ENCODE measurements at regions not wholly inside any gene's neighbourhood (a gene's known extent, or its start where the extent isn't known, plus 50 kb on each side); places are given as distances from the start of the nearest gene placed in this dataset.

- H3K36me3 ChIP-seq (ENCODE audit: control insufficient read depth, insufficient read depth, low read length): no peaks in the 10 kb centered on the region
- TF ChIP-seq, protein P1, sequence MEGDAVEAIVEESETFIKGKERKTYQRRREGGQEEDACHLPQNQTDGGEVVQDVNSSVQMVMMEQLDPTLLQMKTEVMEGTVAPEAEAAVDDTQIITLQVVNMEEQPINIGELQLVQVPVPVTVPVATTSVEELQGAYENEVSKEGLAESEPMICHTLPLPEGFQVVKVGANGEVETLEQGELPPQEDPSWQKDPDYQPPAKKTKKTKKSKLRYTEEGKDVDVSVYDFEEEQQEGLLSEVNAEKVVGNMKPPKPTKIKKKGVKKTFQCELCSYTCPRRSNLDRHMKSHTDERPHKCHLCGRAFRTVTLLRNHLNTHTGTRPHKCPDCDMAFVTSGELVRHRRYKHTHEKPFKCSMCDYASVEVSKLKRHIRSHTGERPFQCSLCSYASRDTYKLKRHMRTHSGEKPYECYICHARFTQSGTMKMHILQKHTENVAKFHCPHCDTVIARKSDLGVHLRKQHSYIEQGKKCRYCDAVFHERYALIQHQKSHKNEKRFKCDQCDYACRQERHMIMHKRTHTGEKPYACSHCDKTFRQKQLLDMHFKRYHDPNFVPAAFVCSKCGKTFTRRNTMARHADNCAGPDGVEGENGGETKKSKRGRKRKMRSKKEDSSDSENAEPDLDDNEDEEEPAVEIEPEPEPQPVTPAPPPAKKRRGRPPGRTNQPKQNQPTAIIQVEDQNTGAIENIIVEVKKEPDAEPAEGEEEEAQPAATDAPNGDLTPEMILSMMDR (IDR thresholded peaks at IDR 0.05; ENCODE audit: insufficient read depth in 1 of 2, low read depth in 1 of 2, low read length in 1 of 2, severe bottlenecking in 1 of 2, unreplicated experiment in 1 of 2): no peak
- CTCF ChIA-PET: no interaction called here
- Mint-ChIP-seq H3K36me3 (ENCODE audit: insufficient read depth, unreplicated experiment) (no peaks in the 10 kb centered on the region), H3K4me1 (ENCODE audit: low read depth, unreplicated experiment) (no peaks in the 10 kb centered on the region), H3K9me3 (ENCODE audit: unreplicated experiment) (peaks cover 62% of the 10 kb centered on the region), H3K4me3 (ENCODE audit: unreplicated experiment) (no peak overlapping the region), H3K27ac (ENCODE audit: unreplicated experiment) (no peak overlapping the region), H3K27me3 (ENCODE audit: insufficient read depth, unreplicated experiment) (no peaks in the 10 kb centered on the region)
- intact Hi-C loops (cut with micrococcal nuclease; ENCODE audit: unreplicated experiment): no loop called here
- H3K27me3 ChIP-seq (replicated peaks; ENCODE audit: control insufficient read depth, insufficient read depth, low read length): no peaks in the 10 kb centered on the region
- BruUV-seq (replicated peaks): no TSS peak
- H3K4me1 ChIP-seq: no peaks in the 10 kb centered on the region
- DNase-seq: no peak
- no peak overlapping the region for H3K4me3 ChIP-seq (ENCODE audit: low read depth, low read length)
- H3K9me3 ChIP-seq: peaks cover 33% of the 10 kb centered on the region
- POLR2A ChIA-PET: no interaction called here
Measured at GRCh38 chr2:41498781-41499180, 549.0 kb upstream of the PKDCC start.

DNA sequence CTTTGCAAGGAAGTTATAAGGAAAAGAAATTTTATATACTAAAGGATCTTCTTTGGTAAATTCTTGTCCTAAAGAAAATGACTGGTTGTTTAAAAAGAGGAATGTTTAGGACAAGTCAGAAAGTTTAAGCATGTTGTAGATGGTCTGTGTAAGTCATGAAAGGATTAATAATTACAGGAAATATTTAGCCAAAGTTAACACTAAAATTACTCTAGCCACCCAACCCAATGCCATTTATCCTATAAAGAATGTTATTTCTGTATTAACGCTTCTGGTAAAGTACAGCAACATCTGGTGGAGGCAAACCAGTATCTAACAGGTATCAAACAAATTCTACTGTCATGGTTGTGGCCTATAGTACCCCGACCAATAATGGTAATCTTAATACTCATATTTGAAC, 546.9 kb upstream of the PKDCC start:
- no peaks in the 10 kb centered on the region for H3K36me3 Mint-ChIP-seq (ENCODE audit: insufficient read depth, unreplicated experiment)
- CTCF ChIA-PET: no interaction called here
- no peak overlapping the region for H3K4me3 ChIP-seq (ENCODE audit: low read depth, low read length)
- H3K4me3 Mint-ChIP-seq (ENCODE audit: unreplicated experiment): no peak overlapping the region
- no peaks in the 10 kb centered on the region for H3K4me1 Mint-ChIP-seq (ENCODE audit: low read depth, unreplicated experiment)
- no peak overlapping the region for H3K27ac Mint-ChIP-seq (ENCODE audit: unreplicated experiment)
- intact Hi-C loops (cut with micrococcal nuclease; ENCODE audit: unreplicated experiment): no loop called here
- no peaks in the 10 kb centered on the region for H3K27me3 ChIP-seq (replicated peaks; ENCODE audit: control insufficient read depth, insufficient read depth, low read length)
- H3K27me3 Mint-ChIP-seq (ENCODE audit: insufficient read depth, unreplicated experiment): no peaks in the 10 kb centered on the region
- no peaks in the 10 kb centered on the region for H3K36me3 ChIP-seq (ENCODE audit: control insufficient read depth, insufficient read depth, low read length)
- TF ChIP-seq, protein P1 (IDR thresholded peaks at IDR 0.05; ENCODE audit: insufficient read depth in 1 of 2, low read depth in 1 of 2, low read length in 1 of 2, severe bottlenecking in 1 of 2, unreplicated experiment in 1 of 2): no peak
- BruUV-seq (replicated peaks): no TSS peak
- peaks cover 41% of the 10 kb centered on the region for H3K9me3 Mint-ChIP-seq (ENCODE audit: unreplicated experiment)
- POLR2A ChIA-PET: no interaction called here
- peaks cover 15% of the 10 kb centered on the region for H3K9me3 ChIP-seq
- no peak for DNase-seq
- no peaks in the 10 kb centered on the region for H3K4me1 ChIP-seq

- Mint-ChIP-seq H3K27me3 (ENCODE audit: insufficient read depth, unreplicated experiment) (peaks cover 4% of the 10 kb centered on the region), H3K27ac (ENCODE audit: unreplicated experiment) (no peak overlapping the region), H3K4me3 (ENCODE audit: unreplicated experiment) (no peak overlapping the region), H3K4me1 (ENCODE audit: low read depth, unreplicated experiment) (no peaks in the 10 kb centered on the region), H3K36me3 (ENCODE audit: insufficient read depth, unreplicated experiment) (no peaks in the 10 kb centered on the region), H3K9me3 (ENCODE audit: unreplicated experiment) (peaks cover 37% of the 10 kb centered on the region)
- Histone ChIP-seq H3K4me1 (no peaks in the 10 kb centered on the region), H3K9me3 (peaks cover 4% of the 10 kb centered on the region), H3K4me3 (ENCODE audit: low read depth, low read length) (no peak overlapping the region), H3K27me3 (replicated peaks; ENCODE audit: control insufficient read depth, insufficient read depth, low read length) (no peaks in the 10 kb centered on the region), H3K36me3 (ENCODE audit: control insufficient read depth, insufficient read depth, low read length) (no peaks in the 10 kb centered on the region)
- ChIA-PET POLR2A (no interaction called here), CTCF (no interaction called here)
- DNase-seq: no peak
- intact Hi-C loops (cut with micrococcal nuclease; ENCODE audit: unreplicated experiment): no loop called here
- TF ChIP-seq, protein P1 (IDR thresholded peaks at IDR 0.05; ENCODE audit: insufficient read depth in 1 of 2, low read depth in 1 of 2, low read length in 1 of 2, severe bottlenecking in 1 of 2, unreplicated experiment in 1 of 2): no peak
- BruUV-seq (replicated peaks): no TSS peak
Measured at GRCh38 chr2:41502752-41503151, 545.1 kb upstream of the PKDCC start.
